Transverse colon (tissue), 4 donors: ENCODE measurements at regions not wholly inside any gene's neighbourhood (a gene's known extent, or its start where the extent isn't known, plus 50 kb on each side); places are given as distances from the start of the nearest gene placed in this dataset.

Experiments
- EP300 ChIP-seq: sonication (generic); formaldehyde crosslinking; IDR thresholded peaks from one replicate; pipeline ENCODE4 v1.6.1; 2017; ENCODE audit warnings: antibody characterized with exemption, low read depth
- POLR2A ChIP-seq: fragments of 450-650 bp; IDR thresholded peaks from one replicate; pipeline ENCODE4 v1.6.1; 2016; ENCODE audit warnings: antibody characterized with exemption, mild to moderate bottlenecking, moderate library complexity
- POLR2AphosphoS5 ChIP-seq, 3 donors: sonication (generic); formaldehyde crosslinking; IDR thresholded peaks; one replicate each; pipeline ENCODE4 v1.6.1; 2016; ENCODE audit warnings: antibody characterized with exemption in 3 of 3
- TF ChIP-seq, protein P1 (sequence below), 5 experiments: fragments of 200-600 bp in 3 of 5; fragments of 450-650 bp in 2 of 5; sonication (generic) in 3 of 5; IDR thresholded peaks; 1 replicate in 2 of 5; 2 replicates in 3 of 5; pipeline ENCODE4 v1.5.1; 2016 to 2017; ENCODE audit warnings: antibody characterized with exemption in 5 of 5, inconsistent platforms in 3 of 5, mild to moderate bottlenecking in 2 of 5, moderate library complexity in 1 of 5

DNA sequence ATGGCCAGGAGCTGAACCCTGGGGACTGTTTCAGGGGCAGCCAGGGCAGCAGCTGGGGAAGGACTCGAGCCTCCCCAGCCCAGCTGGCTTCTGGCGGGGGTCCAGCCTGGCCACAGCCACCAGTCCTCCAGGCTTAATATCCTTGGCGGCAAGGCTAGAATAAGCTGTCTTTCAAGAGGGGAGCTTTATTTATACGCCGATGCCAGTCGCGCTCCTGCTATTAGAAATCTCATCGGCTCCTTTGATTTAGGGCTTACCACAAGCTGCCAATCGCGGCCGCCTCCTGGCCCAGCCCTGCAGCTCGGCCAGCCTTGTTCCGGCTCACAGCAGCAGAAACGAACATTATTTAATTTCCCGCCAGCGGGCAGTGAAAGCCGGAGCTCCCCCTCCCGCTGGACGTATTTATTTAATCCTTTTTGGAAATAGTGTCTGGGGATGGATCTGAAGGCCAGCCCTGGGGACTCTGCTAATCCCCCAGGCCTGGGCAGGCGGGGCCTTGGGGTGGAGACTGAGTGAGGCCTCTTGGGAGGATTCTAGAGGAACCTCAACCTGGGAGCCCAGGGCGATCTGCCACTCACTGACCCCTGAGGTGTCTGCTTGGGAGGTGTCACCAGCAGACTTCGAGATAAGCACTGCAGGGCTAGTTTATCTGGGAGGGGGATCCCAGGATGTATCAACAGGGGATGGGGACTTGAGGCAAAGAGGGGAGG, 363.1 kb downstream of the MN1 start:
- TF ChIP-seq POLR2A (no peak), POLR2AphosphoS5 (IDR thresholded peaks at IDR 0.05) (no peak), EP300 (no peak)
- TF ChIP-seq, protein P1, sequence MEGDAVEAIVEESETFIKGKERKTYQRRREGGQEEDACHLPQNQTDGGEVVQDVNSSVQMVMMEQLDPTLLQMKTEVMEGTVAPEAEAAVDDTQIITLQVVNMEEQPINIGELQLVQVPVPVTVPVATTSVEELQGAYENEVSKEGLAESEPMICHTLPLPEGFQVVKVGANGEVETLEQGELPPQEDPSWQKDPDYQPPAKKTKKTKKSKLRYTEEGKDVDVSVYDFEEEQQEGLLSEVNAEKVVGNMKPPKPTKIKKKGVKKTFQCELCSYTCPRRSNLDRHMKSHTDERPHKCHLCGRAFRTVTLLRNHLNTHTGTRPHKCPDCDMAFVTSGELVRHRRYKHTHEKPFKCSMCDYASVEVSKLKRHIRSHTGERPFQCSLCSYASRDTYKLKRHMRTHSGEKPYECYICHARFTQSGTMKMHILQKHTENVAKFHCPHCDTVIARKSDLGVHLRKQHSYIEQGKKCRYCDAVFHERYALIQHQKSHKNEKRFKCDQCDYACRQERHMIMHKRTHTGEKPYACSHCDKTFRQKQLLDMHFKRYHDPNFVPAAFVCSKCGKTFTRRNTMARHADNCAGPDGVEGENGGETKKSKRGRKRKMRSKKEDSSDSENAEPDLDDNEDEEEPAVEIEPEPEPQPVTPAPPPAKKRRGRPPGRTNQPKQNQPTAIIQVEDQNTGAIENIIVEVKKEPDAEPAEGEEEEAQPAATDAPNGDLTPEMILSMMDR (IDR thresholded peaks at IDR 0.05), result no peak
